ENCODE measurements at regions not wholly inside any gene's neighbourhood (a gene's known extent, or its start where the extent isn't known, plus 50 kb on each side); places are given as distances from the start of the nearest gene placed in this dataset.

DNA sequence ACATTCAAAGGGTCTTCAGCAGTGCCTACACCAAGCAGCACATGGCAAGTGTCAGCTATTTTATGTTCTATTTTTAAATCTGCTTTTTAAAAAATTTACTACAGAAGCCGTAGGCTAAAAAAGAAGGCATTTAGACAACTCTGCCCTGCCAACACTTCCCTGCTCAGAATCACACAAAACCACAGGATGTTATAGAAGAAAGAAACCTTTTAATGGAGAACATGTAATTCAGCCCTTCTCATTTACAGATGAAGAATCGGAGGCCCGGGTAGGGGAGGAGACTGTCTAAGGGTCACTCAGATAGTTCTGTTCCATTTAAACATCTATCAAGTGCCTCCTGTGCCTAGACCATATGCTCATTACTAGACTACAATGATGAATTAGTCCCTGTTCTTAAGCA is 171.8 kb upstream of the NTF3 start:
- no peak for TF ChIP-seq CTCF (IDR thresholded peaks at IDR 0.05; ENCODE audit: poor library complexity)
- no peak for TF ChIP-seq EZH2 (IDR thresholded peaks at IDR 0.05; ENCODE audit: borderline replicate concordance)
